GM12878 (cell line): ENCODE measurements at regions not wholly inside any gene's neighbourhood (a gene's known extent, or its start where the extent isn't known, plus 50 kb on each side); places are given as distances from the start of the nearest gene placed in this dataset.

ENCODE experiments used
- ATAC-seq: fragments of 200-7000 bp; cut with Tn5 transposase; 3 replicates; pipeline ENCODE4 v1.9.1; 2020; ENCODE audit warnings: mild to moderate bottlenecking, moderate library complexity
- BruUV-seq: library from RNA; stranded (reverse); fragments of 400-500 nt; replicated peaks from 2 replicates; lab custom pipeline; 2021; lab: Mats Ljungman, UMichigan
- CTCF ChIA-PET: fragments of 300-600 bp; sonication (Branson Sonifier 250); formaldehyde crosslinking; extraction: SDS; loops from one replicate; lab custom pipeline; 2021; ENCODE audit warnings: inconsistent platforms; lab: Yijun Ruan, JAX
- POLR2A ChIA-PET: fragments of 350-600 bp; formaldehyde crosslinking; extraction: SDS; loops from one replicate; lab custom pipeline; 2021; ENCODE audit warnings: inconsistent platforms; lab: Charles Lee
- RAD21 ChIA-PET: fragments of 300-600 bp; sonication (Branson Sonifier 250); formaldehyde crosslinking; loops from one replicate; lab custom pipeline; 2023; ENCODE audit warnings: antibody characterized with exemption; ENCODE audit not compliant: unreplicated experiment; lab: Charles Lee
- SMC1A ChIA-PET: fragments of 300-600 bp; sonication (Branson Sonifier 250); formaldehyde crosslinking; loops from one replicate; lab custom pipeline; 2023; ENCODE audit not compliant: unreplicated experiment, uncharacterized antibody; lab: Charles Lee
- DNase-seq: peaks from one replicate; pipeline ENCODE4 v3.0.0-alpha.2; 2011; ENCODE audit warnings: low read depth, low spot score
- FAIRE-seq: peaks from 3 replicates; lab custom pipeline; 2011; peaks lifted over from hg19 to GRCh38; lab: Jason Lieb, UNC
- H2AFZ ChIP-seq: 2 replicates; pipeline ENCODE4 v1.6.0; 2011; ENCODE audit warnings: low read depth, low read length, control low read depth; ENCODE audit not compliant: control insufficient read depth
- H3K27ac ChIP-seq: 2 replicates; pipeline ENCODE4 v1.5.1; 2011; ENCODE audit warnings: control low read depth; ENCODE audit not compliant: control insufficient read depth, insufficient read depth
- H3K27me3 ChIP-seq, 2 experiments: replicated peaks in 1 of 2; 2 replicates each; pipeline versions ENCODE4 v1.6.0 to v1.6.1; 2011; ENCODE audit warnings: low read length in 1 of 2; ENCODE audit not compliant: control insufficient read depth in 2 of 2, insufficient read depth in 2 of 2
- H3K36me3 ChIP-seq, 2 experiments: 2 replicates each; pipeline ENCODE4 v1.5.1; 2011; ENCODE audit warnings: low read length in 1 of 2; ENCODE audit not compliant: control insufficient read depth in 2 of 2, insufficient read depth in 2 of 2
- H3K4me1 ChIP-seq: 2 replicates; pipeline ENCODE4 v1.6.1; 2011; ENCODE audit warnings: mild to moderate bottlenecking, low read length, moderate library complexity, mixed read lengths; ENCODE audit not compliant: control insufficient read depth, insufficient read depth
- H3K4me2 ChIP-seq: 2 replicates; pipeline ENCODE4 v1.6.0; 2011; ENCODE audit warnings: control low read depth; ENCODE audit not compliant: control insufficient read depth, insufficient read depth
- H3K4me3 ChIP-seq: fragments of 200-600 bp; sonication (generic); 2 replicates; pipeline ENCODE4 v1.5.1; 2016
- H3K79me2 ChIP-seq: 2 replicates; pipeline ENCODE4 v1.6.0; 2011; ENCODE audit warnings: low read length; ENCODE audit not compliant: control insufficient read depth, insufficient read depth
- H3K9ac ChIP-seq: 2 replicates; pipeline ENCODE4 v1.8.0; 2011; ENCODE audit warnings: low read length, control low read depth, mixed read lengths; ENCODE audit not compliant: control insufficient read depth, insufficient read depth
- H3K9me3 ChIP-seq: replicated peaks from 3 replicates; pipeline ENCODE4 v1.5.1; 2011; ENCODE audit warnings: mild to moderate bottlenecking, low read length; ENCODE audit not compliant: control insufficient read depth, insufficient read depth
- H4K20me1 ChIP-seq: 2 replicates; pipeline ENCODE4 v1.6.0; 2011; ENCODE audit not compliant: control insufficient read depth, insufficient read depth
- BACH1 ChIP-seq: fragments of 450-650 bp; IDR thresholded peaks from 2 replicates; pipeline ENCODE4 v1.6.1; 2017; ENCODE audit warnings: mild to moderate bottlenecking, borderline replicate concordance
- CREB1 ChIP-seq: IDR thresholded peaks from 2 replicates; pipeline ENCODE4 v1.6.1; 2012; ENCODE audit warnings: low read depth, mild to moderate bottlenecking, inconsistent platforms
- FOXK2 ChIP-seq: fragments of 450-650 bp; IDR thresholded peaks from 2 replicates; pipeline ENCODE4 v1.6.1; 2017; ENCODE audit warnings: mild to moderate bottlenecking, moderate library complexity
- FOXM1 ChIP-seq: IDR thresholded peaks from 2 replicates; pipeline ENCODE4 v1.6.1; 2012; ENCODE audit warnings: low read depth, mild to moderate bottlenecking, inconsistent platforms, low read length, moderate library complexity
- GATAD2B ChIP-seq: fragments of 450-650 bp; conservative IDR thresholded peaks from 2 replicates; pipeline ENCODE4 v1.6.1; 2017; ENCODE audit warnings: low read depth, mild to moderate bottlenecking, moderate library complexity
- HDAC6 ChIP-seq: fragments of 200-600 bp; sonication (generic); IDR thresholded peaks from one replicate; pipeline ENCODE4 v1.8.0; 2017; ENCODE audit warnings: antibody characterized with exemption; ENCODE audit not compliant: unreplicated experiment
- MYC ChIP-seq: IDR thresholded peaks from 2 replicates; pipeline ENCODE4 v1.6.1; 2011; ENCODE audit warnings: mild to moderate bottlenecking, low read length, moderate library complexity, inconsistent platforms; ENCODE audit not compliant: insufficient read depth, insufficient replicate concordance, insufficient read length, severe bottlenecking
- RUNX3 ChIP-seq: IDR thresholded peaks from 2 replicates; pipeline ENCODE4 v1.6.1; 2012; ENCODE audit warnings: low read length, inconsistent platforms
- SUZ12 ChIP-seq: fragments of 200-600 bp; sonication (generic); IDR thresholded peaks from one replicate; pipeline ENCODE4 v1.6.1; 2018; ENCODE audit warnings: antibody characterized with exemption, mild to moderate bottlenecking; ENCODE audit not compliant: unreplicated experiment
- YBX1 ChIP-seq: fragments of 450-650 bp; IDR thresholded peaks from 2 replicates; pipeline ENCODE4 v1.6.1; 2016; ENCODE audit warnings: antibody characterized with exemption
- ZZZ3 ChIP-seq: IDR thresholded peaks from 2 replicates; pipeline ENCODE4 v1.6.1; 2011; ENCODE audit warnings: low read depth; ENCODE audit not compliant: control insufficient read depth, insufficient read length
- WGBS: methylation state at CpG from one replicate; pipeline ENCODE4 v1.1.6; 2016; ENCODE audit warnings: low lambda C conversion rate; ENCODE audit not compliant: insufficient replicate concordance, insufficient coverage; ENCODE audit errors: missing lambda C conversion rate; 5-methylcytosine and 5-hydroxymethylcytosine counted together
- in situ Hi-C: fragments of 300-500 bp; cut with MboI; formaldehyde crosslinking; loops from 9 replicates; pipeline ENCODE4 v1.14.3; 2018; ENCODE audit warnings: mixed read lengths
- intact Hi-C: fragments of 100-400 bp; cut with micrococcal nuclease; formaldehyde crosslinking; loops from one replicate; pipeline ENCODE4 v1.14.2; 2022; ENCODE audit not compliant: unreplicated experiment
- TF ChIP-seq, protein P1 (sequence below): IDR thresholded peaks from 2 replicates; pipeline ENCODE4 v1.6.1; 2011; ENCODE audit warnings: borderline replicate concordance, low read depth, mild to moderate bottlenecking, moderate library complexity, mixed read lengths, low read length; ENCODE audit not compliant: insufficient read depth; ENCODE audit errors: extremely low read length
- TF ChIP-seq, protein P2 (sequence below): fragments of 450-650 bp; IDR thresholded peaks from 2 replicates; pipeline ENCODE4 v1.6.1; 2018; ENCODE audit warnings: mild to moderate bottlenecking, low read depth, moderate library complexity; ENCODE audit not compliant: partially characterized antibody
- TF ChIP-seq, protein P3 (sequence below): IDR thresholded peaks from 2 replicates; pipeline ENCODE4 v1.6.1; 2012; ENCODE audit warnings: low read length, inconsistent platforms

DNA sequence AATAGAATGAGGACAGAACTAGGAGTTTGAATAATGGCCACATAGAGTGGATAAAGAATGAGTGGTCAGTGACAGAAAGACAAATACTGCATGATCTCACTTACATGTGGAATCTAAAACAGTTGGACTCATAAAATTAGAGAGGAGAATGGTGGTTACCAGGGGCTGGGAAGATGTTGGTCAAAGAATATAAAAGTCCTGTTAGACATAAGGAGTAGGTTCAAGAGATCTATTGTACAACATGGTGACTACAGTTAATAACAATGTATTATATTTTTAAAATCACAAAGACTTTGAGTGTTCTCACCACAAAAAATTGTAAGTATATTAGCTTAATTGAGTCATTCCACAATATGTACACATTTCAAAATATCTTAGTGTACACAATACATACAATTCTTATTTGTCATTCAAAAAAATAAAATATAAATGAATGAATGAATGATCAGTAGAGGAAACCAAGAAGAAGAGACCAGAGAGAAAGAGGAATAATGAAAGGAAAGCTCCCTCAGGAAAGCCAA is 177.9 kb upstream of the VRK2 start (continued):
- TF ChIP-seq FOXM1 (no peak), YBX1 (no peak), FOXK2 (no peak), SUZ12 (no peak)
- TF ChIP-seq, all 136 proteins: peak for 0

DNA sequence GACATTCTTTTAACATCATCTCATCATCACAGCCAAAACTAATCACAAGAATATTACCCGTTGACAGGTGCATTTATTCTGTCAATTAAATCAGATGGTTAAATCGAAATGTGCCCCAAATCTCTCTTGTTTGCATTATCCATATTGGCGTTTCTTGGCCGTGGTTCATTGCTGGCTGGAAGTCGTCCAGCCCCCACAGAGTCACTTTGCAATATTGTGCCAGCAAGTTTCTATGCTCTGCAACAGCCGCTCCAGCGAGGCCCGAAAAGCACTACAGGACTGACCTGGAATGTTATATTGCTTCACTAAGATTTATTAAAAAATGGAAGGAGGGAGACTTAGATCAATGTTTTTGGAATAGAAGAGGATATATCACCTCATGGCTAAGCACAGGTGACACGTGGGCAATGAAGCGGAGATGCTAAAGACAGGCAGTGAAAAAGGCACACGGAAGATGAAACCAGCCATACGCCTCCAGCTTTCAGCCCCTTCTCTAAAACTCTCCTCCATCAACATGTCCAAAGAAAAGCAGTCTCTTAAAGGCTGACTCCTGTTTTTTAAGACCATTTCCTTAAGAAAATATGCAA is 176.8 kb upstream of the VRK2 start:
- WGBS, result 74% methylated on average over 12 of the region's 12 CpGs
- Histone ChIP-seq H3K4me1 (no peaks in the 10 kb centered on the region), H3K27ac (no peak overlapping the region), H3K9me3 (no peaks in the 10 kb centered on the region), H3K27me3 (no peaks in the 10 kb centered on the region), H2AFZ (no peak overlapping the region), H3K4me3 (no peak overlapping the region), H3K36me3 (no peaks in the 10 kb centered on the region), H3K4me2 (no peak overlapping the region), H4K20me1 (no peaks in the 10 kb centered on the region), H3K79me2 (no peaks in the 10 kb centered on the region), H3K9ac (no peak overlapping the region)
- POLR2A ChIA-PET, result no interaction called here
- no TSS peak for BruUV-seq
- DNase-seq (no peak), FAIRE-seq (no peak), ATAC-seq (no peak)
- in situ Hi-C loops, result no loop called here
- CTCF ChIA-PET, result interaction anchor here (0.6 to 2.7 kb wide), 3 partner anchors 54 to 470 kb away, joined by 3 to 8 read pairs (median 3); no protein-coding TSS in a partner anchor
- intact Hi-C loops, result no loop called here
- SMC1A ChIA-PET, result interaction anchor here (1.2 to 3.1 kb wide), 5 partner anchors 9 to 55 kb away, joined by 3 to 13 read pairs (median 4); no protein-coding TSS in a partner anchor
- RAD21 ChIA-PET, result interaction anchor here (2.4 kb wide), 1 partner anchor 13 kb away, joined by 5 read pairs; no protein-coding TSS in a partner anchor
- TF ChIP-seq, protein P1, sequence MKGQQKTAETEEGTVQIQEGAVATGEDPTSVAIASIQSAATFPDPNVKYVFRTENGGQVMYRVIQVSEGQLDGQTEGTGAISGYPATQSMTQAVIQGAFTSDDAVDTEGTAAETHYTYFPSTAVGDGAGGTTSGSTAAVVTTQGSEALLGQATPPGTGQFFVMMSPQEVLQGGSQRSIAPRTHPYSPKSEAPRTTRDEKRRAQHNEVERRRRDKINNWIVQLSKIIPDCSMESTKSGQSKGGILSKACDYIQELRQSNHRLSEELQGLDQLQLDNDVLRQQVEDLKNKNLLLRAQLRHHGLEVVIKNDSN, result no peak
- TF ChIP-seq ZZZ3 (no peak), RUNX3 (no peak), BACH1 (no peak), HDAC6 (no peak), CREB1 (no peak), MYC (no peak), GATAD2B (no peak)
- TF ChIP-seq, protein P2, sequence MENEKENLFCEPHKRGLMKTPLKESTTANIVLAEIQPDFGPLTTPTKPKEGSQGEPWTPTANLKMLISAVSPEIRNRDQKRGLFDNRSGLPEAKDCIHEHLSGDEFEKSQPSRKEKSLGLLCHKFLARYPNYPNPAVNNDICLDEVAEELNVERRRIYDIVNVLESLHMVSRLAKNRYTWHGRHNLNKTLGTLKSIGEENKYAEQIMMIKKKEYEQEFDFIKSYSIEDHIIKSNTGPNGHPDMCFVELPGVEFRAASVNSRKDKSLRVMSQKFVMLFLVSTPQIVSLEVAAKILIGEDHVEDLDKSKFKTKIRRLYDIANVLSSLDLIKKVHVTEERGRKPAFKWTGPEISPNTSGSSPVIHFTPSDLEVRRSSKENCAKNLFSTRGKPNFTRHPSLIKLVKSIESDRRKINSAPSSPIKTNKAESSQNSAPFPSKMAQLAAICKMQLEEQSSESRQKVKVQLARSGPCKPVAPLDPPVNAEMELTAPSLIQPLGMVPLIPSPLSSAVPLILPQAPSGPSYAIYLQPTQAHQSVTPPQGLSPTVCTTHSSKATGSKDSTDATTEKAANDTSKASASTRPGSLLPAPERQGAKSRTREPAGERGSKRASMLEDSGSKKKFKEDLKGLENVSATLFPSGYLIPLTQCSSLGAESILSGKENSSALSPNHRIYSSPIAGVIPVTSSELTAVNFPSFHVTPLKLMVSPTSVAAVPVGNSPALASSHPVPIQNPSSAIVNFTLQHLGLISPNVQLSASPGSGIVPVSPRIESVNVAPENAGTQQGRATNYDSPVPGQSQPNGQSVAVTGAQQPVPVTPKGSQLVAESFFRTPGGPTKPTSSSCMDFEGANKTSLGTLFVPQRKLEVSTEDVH, result no peak
- TF ChIP-seq, protein P3, sequence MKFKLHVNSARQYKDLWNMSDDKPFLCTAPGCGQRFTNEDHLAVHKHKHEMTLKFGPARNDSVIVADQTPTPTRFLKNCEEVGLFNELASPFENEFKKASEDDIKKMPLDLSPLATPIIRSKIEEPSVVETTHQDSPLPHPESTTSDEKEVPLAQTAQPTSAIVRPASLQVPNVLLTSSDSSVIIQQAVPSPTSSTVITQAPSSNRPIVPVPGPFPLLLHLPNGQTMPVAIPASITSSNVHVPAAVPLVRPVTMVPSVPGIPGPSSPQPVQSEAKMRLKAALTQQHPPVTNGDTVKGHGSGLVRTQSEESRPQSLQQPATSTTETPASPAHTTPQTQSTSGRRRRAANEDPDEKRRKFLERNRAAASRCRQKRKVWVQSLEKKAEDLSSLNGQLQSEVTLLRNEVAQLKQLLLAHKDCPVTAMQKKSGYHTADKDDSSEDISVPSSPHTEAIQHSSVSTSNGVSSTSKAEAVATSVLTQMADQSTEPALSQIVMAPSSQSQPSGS, result no peak
